T-helper 17 cell (primary cell): ENCODE measurements at regions not wholly inside any gene's neighbourhood (a gene's known extent, or its start where the extent isn't known, plus 50 kb on each side); places are given as distances from the start of the nearest gene placed in this dataset.

ENCODE experiments used
- ATAC-seq: fragments of 150-1000 bp; cut with Tn5 transposase; 2 replicates; pipeline ENCODE4 v1.10.0; 2021; ENCODE audit warnings: mild to moderate bottlenecking, moderate library complexity
- DNase-seq, 3 donors: peaks; one replicate each; pipeline versions ENCODE4 v3.0.0 to v3.0.0-alpha.2; 2020 to 2021
- H3K9me3 ChIP-seq: one replicate; pipeline ENCODE4 v1.7.0; 2013; ENCODE audit warnings: low read length, mild to moderate bottlenecking; ENCODE audit not compliant: control insufficient read depth, poor library complexity, severe bottlenecking
- H3K27ac Mint-ChIP-seq: one replicate; pipeline ENCODE4 v1.8.0; 2022; ENCODE audit warnings: mild to moderate bottlenecking, moderate library complexity, mixed read lengths
- H3K27me3 Mint-ChIP-seq: one replicate; pipeline ENCODE4 v1.8.0; 2022; ENCODE audit warnings: mixed read lengths
- H3K36me3 Mint-ChIP-seq: one replicate; pipeline ENCODE4 v1.8.0; 2022; ENCODE audit warnings: low read depth, mixed read lengths
- H3K4me1 Mint-ChIP-seq: one replicate; pipeline ENCODE4 v1.8.0; 2022; ENCODE audit warnings: mild to moderate bottlenecking, mixed read lengths
- H3K4me3 Mint-ChIP-seq: one replicate; pipeline ENCODE4 v1.8.0; 2022; ENCODE audit warnings: mild to moderate bottlenecking, moderate library complexity, mixed read lengths

GRCh38 chr21:41600961-41601572 is 93.1 kb upstream of the TMPRSS2 start:
- H3K27ac Mint-ChIP-seq = no peak overlapping the region
- peaks cover 5% of the 10 kb centered on the region for H3K4me1 Mint-ChIP-seq
- DNase-seq (no peak), ATAC-seq (no peak)
- H3K4me3 Mint-ChIP-seq = no peak overlapping the region
- peaks cover 55% of the 10 kb centered on the region for H3K27me3 Mint-ChIP-seq
- H3K36me3 Mint-ChIP-seq = no peaks in the 10 kb centered on the region
- no peaks in the 10 kb centered on the region for H3K9me3 ChIP-seq

GRCh38 chr21:41600556-41600955 is 92.6 kb upstream of the TMPRSS2 start:
- Mint-ChIP-seq H3K4me1 (peaks cover 5% of the 10 kb centered on the region), H3K27ac (no peak overlapping the region), H3K27me3 (peaks cover 52% of the 10 kb centered on the region), H3K36me3 (no peaks in the 10 kb centered on the region), H3K4me3 (no peak overlapping the region)
- no peak for DNase-seq
- no peaks in the 10 kb centered on the region for H3K9me3 ChIP-seq
- no peak for ATAC-seq

- peaks cover 5% of the 10 kb centered on the region for H3K4me1 Mint-ChIP-seq
Observed at GRCh38 chr21:41600116-41600515, 92.2 kb upstream of the TMPRSS2 start.

GRCh38 chr21:41598561-41599431 is 90.8 kb upstream of the TMPRSS2 start:
- H3K9me3 ChIP-seq = no peaks in the 10 kb centered on the region
- peaks cover 7% of the 10 kb centered on the region for H3K4me1 Mint-ChIP-seq
- peaks cover 50% of the 10 kb centered on the region for H3K27me3 Mint-ChIP-seq
- H3K27ac Mint-ChIP-seq = no peak overlapping the region
- ATAC-seq (no peak), DNase-seq (no peak)
- peaks cover 2% of the 10 kb centered on the region for H3K36me3 Mint-ChIP-seq
- H3K4me3 Mint-ChIP-seq = no peak overlapping the region

More at GRCh38 chr21:41600116-41600515, 92.2 kb upstream of the TMPRSS2 start:
- Mint-ChIP-seq H3K4me3 (no peak overlapping the region), H3K27ac (no peak overlapping the region), H3K36me3 (no peaks in the 10 kb centered on the region), H3K27me3 (peaks cover 52% of the 10 kb centered on the region)
- H3K9me3 ChIP-seq = no peaks in the 10 kb centered on the region
- ATAC-seq = no peak
- DNase-seq = no peak

GRCh38 chr21:41597811-41598231 is 89.9 kb upstream of the TMPRSS2 start:
- ATAC-seq (no peak), DNase-seq (no peak)
- peaks cover 7% of the 10 kb centered on the region for H3K4me1 Mint-ChIP-seq
- H3K36me3 Mint-ChIP-seq = peaks cover 2% of the 10 kb centered on the region
- H3K4me3 Mint-ChIP-seq = no peak overlapping the region
- no peak overlapping the region for H3K27ac Mint-ChIP-seq
- no peaks in the 10 kb centered on the region for H3K9me3 ChIP-seq
- peaks cover 45% of the 10 kb centered on the region for H3K27me3 Mint-ChIP-seq

- ATAC-seq (no peak), DNase-seq (no peak)
- Mint-ChIP-seq H3K27me3 (peaks cover 47% of the 10 kb centered on the region), H3K4me3 (no peak overlapping the region), H3K36me3 (peaks cover 2% of the 10 kb centered on the region), H3K4me1 (peaks cover 7% of the 10 kb centered on the region), H3K27ac (no peak overlapping the region)
- no peaks in the 10 kb centered on the region for H3K9me3 ChIP-seq
Observed at GRCh38 chr21:41597227-41597626, 89.3 kb upstream of the TMPRSS2 start.

GRCh38 chr21:41596241-41596925 is 88.4 kb upstream of the TMPRSS2 start:
- no peak for ATAC-seq

GRCh38 chr21:41594268-41594667 is 86.3 kb upstream of the TMPRSS2 start:
- H3K27ac Mint-ChIP-seq = no peak overlapping the region
- H3K27me3 Mint-ChIP-seq = peaks cover 41% of the 10 kb centered on the region
- ATAC-seq = no peak
- peaks cover 7% of the 10 kb centered on the region for H3K4me1 Mint-ChIP-seq
- H3K9me3 ChIP-seq = no peaks in the 10 kb centered on the region
- H3K36me3 Mint-ChIP-seq = peaks cover 2% of the 10 kb centered on the region
- H3K4me3 Mint-ChIP-seq = no peak overlapping the region
- DNase-seq = no peak

More at GRCh38 chr21:41596241-41596925, 88.4 kb upstream of the TMPRSS2 start:
- Mint-ChIP-seq H3K27ac (no peak overlapping the region), H3K4me3 (no peak overlapping the region), H3K27me3 (peaks cover 43% of the 10 kb centered on the region), H3K4me1 (peaks cover 10% of the 10 kb centered on the region), H3K36me3 (peaks cover 2% of the 10 kb centered on the region)
- no peak for DNase-seq
- no peaks in the 10 kb centered on the region for H3K9me3 ChIP-seq

GRCh38 chr21:41593760-41594138 is 85.8 kb upstream of the TMPRSS2 start:
- Mint-ChIP-seq H3K27me3 (peaks cover 41% of the 10 kb centered on the region), H3K27ac (no peak overlapping the region), H3K4me3 (no peak overlapping the region), H3K4me1 (peaks cover 4% of the 10 kb centered on the region), H3K36me3 (peaks cover 2% of the 10 kb centered on the region)
- ATAC-seq (no peak), DNase-seq (no peak)
- H3K9me3 ChIP-seq = no peaks in the 10 kb centered on the region

GRCh38 chr21:41593051-41593759 is 85.2 kb upstream of the TMPRSS2 start:
- Mint-ChIP-seq H3K27me3 (peaks cover 38% of the 10 kb centered on the region), H3K36me3 (peaks cover 2% of the 10 kb centered on the region), H3K4me1 (peaks cover 4% of the 10 kb centered on the region), H3K4me3 (no peak overlapping the region), H3K27ac (no peak overlapping the region)
- DNase-seq = no peak
- H3K9me3 ChIP-seq = peaks cover under 1% of the 10 kb centered on the region
- no peak for ATAC-seq

GRCh38 chr21:41589620-41590175 is 81.7 kb upstream of the TMPRSS2 start:
- ATAC-seq = no peak
- H3K27me3 Mint-ChIP-seq = peaks cover 24% of the 10 kb centered on the region
- DNase-seq = no peak
- H3K4me3 Mint-ChIP-seq = no peak overlapping the region
- H3K4me1 Mint-ChIP-seq = peaks cover 4% of the 10 kb centered on the region
- H3K9me3 ChIP-seq = peaks cover 4% of the 10 kb centered on the region
- no peak overlapping the region for H3K27ac Mint-ChIP-seq
- H3K36me3 Mint-ChIP-seq = peaks cover 2% of the 10 kb centered on the region

GRCh38 chr21:41589131-41589530 is 81.2 kb upstream of the TMPRSS2 start:
- Mint-ChIP-seq H3K27ac (no peak overlapping the region), H3K4me1 (peaks cover 3% of the 10 kb centered on the region), H3K4me3 (no peak overlapping the region), H3K36me3 (no peaks in the 10 kb centered on the region), H3K27me3 (peaks cover 19% of the 10 kb centered on the region)
- H3K9me3 ChIP-seq = peaks cover 4% of the 10 kb centered on the region
- ATAC-seq (no peak), DNase-seq (no peak)
